ENCODE measurements at regions not wholly inside any gene's neighbourhood (a gene's known extent, or its start where the extent isn't known, plus 50 kb on each side); places are given as distances from the start of the nearest gene placed in this dataset.
"Not testable (repeated sequence)": the region's sequence is repeated elsewhere in the genome, so short reads cannot be mapped to it uniquely, and the experiment has no call there.

GRCh38 chr1:67482733-67483482, 52.7 kb upstream of the SERBP1 start:
- ATAC-seq (ENCODE audit: poor library complexity) (no peak), DNase-seq (no peak)
- intact Hi-C loops (cut with DNase I) = no loop called here

GRCh38 chr1:67484492-67484891, 54.3 kb upstream of the SERBP1 start:
- ATAC-seq (ENCODE audit: poor library complexity) (no peak), DNase-seq (no peak)
- intact Hi-C loops (cut with DNase I) = no loop called here

- intact Hi-C loops (cut with DNase I) = loop anchor here (5.0 kb wide), 1 partner anchor 138 kb away; no protein-coding TSS in a partner anchor
- ATAC-seq (ENCODE audit: poor library complexity) (no peak), DNase-seq (no peak)
Measured at GRCh38 chr1:67485046-67485811, 55.0 kb upstream of the SERBP1 start.

GRCh38 chr1:67489643-67490042, 59.4 kb upstream of the SERBP1 start:
- intact Hi-C loops (cut with DNase I) = loop anchor here (5.0 kb wide), 1 partner anchor 142 kb away; no protein-coding TSS in a partner anchor
- ATAC-seq (ENCODE audit: poor library complexity) = peak; percentile 79
- no peak for DNase-seq

- DNase-seq (no peak), ATAC-seq (ENCODE audit: poor library complexity) (no peak)
- intact Hi-C loops (cut with DNase I) = no loop called here
Measured at GRCh38 chr1:67491280-67491679, 61.1 kb upstream of the SERBP1 start.

- intact Hi-C loops (cut with DNase I) = no loop called here
- ATAC-seq (ENCODE audit: poor library complexity) = no peak
- no peak for DNase-seq
Measured at GRCh38 chr1:67493148-67493547, 62.9 kb upstream of the SERBP1 start.

- intact Hi-C loops (cut with DNase I) = no loop called here
- DNase-seq (no peak), ATAC-seq (ENCODE audit: poor library complexity) (no peak)
Measured at GRCh38 chr1:67495327-67495726, 65.1 kb upstream of the SERBP1 start.

- intact Hi-C loops (cut with DNase I) = no loop called here
- DNase-seq (no peak), ATAC-seq (ENCODE audit: poor library complexity) (no peak)
Measured at GRCh38 chr1:67496329-67496728, 66.1 kb upstream of the SERBP1 start.

- DNase-seq (peak; percentile 90), ATAC-seq (ENCODE audit: poor library complexity) (peak; percentile 98)
- intact Hi-C loops (cut with DNase I) = loop anchor here (5.0 kb wide), 2 partner anchors 153 to 268 kb away; no protein-coding TSS in a partner anchor
Measured at GRCh38 chr1:67500413-67500959, 70.3 kb upstream of the SERBP1 start.

GRCh38 chr1:67503974-67504373, 73.8 kb upstream of the SERBP1 start:
- intact Hi-C loops (cut with DNase I) = loop anchor here (5.0 kb wide), 2 partner anchors 157 to 272 kb away; no protein-coding TSS in a partner anchor
- no peak for DNase-seq
- ATAC-seq (ENCODE audit: poor library complexity) = no peak

- ATAC-seq (ENCODE audit: poor library complexity); intact Hi-C loops (cut with DNase I); DNase-seq: not testable (repeated sequence)
Measured at GRCh38 chr1:67513392-67514294, 83.4 kb upstream of the SERBP1 start.

GRCh38 chr1:67514300-67514699, 84.1 kb upstream of the SERBP1 start:
- intact Hi-C loops (cut with DNase I) = no loop called here
- no peak for ATAC-seq (ENCODE audit: poor library complexity)
- no peak for DNase-seq

GRCh38 chr1:67514786-67515185, 84.6 kb upstream of the SERBP1 start:
- DNase-seq = no peak
- ATAC-seq (ENCODE audit: poor library complexity) = no peak
- intact Hi-C loops (cut with DNase I) = no loop called here

- intact Hi-C loops (cut with DNase I) = no loop called here
- ATAC-seq (ENCODE audit: poor library complexity) (no peak), DNase-seq (no peak)
Measured at GRCh38 chr1:67515324-67516080, 85.3 kb upstream of the SERBP1 start.

GRCh38 chr1:67517046-67517445, 86.8 kb upstream of the SERBP1 start:
- intact Hi-C loops (cut with DNase I) = no loop called here
- ATAC-seq (ENCODE audit: poor library complexity) (no peak), DNase-seq (no peak)

- ATAC-seq (ENCODE audit: poor library complexity) = no peak
- intact Hi-C loops (cut with DNase I) = no loop called here
- DNase-seq = no peak
Measured at GRCh38 chr1:67522001-67522441, 91.8 kb upstream of the SERBP1 start.

GRCh38 chr1:67522793-67523192, 92.6 kb upstream of the SERBP1 start:
- no peak for ATAC-seq (ENCODE audit: poor library complexity)
- DNase-seq = no peak
- intact Hi-C loops (cut with DNase I) = no loop called here

Measured in Right ventricle myocardium superior (tissue), 1 donor.